GM18505 (cell line): ENCODE measurements at regions not wholly inside any gene's neighbourhood (a gene's known extent, or its start where the extent isn't known, plus 50 kb on each side); places are given as distances from the start of the nearest gene placed in this dataset.

Experiments used
- ATAC-seq: cut with Tn5 transposase; IDR thresholded peaks from one replicate; pipeline ENCODE4 v1.9.1; 2021; ENCODE audit not compliant: unreplicated experiment
- POLR2A ChIP-seq: IDR thresholded peaks from 4 replicates; pipeline ENCODE4 v1.6.1; 2011; ENCODE audit warnings: borderline replicate concordance; ENCODE audit not compliant: insufficient read depth, insufficient read length; ENCODE audit errors: extremely low read depth

DNA sequence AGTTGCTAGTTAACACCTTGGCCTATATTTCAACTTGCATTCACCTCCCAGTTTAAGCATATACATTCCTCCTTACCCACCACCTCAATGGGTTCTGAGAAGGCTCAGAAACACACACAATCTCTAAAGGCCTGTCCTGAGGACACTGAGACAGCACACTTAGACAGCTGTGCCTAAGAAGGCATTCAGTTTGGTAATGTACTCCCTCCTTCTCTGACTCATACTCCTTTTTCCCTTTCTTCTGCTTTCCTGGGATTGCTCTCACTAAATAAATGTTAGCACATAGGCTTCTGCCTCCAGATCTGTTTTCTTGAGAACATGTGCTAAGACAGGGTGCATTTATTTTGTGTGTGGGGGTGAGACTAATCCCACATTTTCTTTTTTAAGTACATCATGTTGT, 456.8 kb upstream of the CDH6 start:
- ATAC-seq = no peak
- TF ChIP-seq POLR2A = no peak

DNA sequence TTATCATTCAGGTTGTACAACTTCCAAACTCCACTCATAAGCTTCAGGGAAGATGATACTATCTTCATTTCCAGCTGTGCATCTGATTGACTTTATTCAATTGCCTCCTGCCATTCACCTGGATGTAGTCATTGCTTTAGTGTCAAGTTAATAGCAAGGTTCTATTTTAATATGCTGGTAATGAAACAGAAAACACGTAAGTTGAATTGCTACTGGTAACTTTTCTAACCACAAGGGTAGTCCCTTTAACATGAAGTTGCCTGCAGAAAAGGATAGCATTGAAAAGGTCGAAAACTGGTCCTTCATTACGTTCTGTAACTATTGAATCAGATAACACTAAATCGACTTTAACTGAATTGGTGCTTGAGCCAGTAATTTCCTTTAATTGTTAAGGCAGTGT, 459.4 kb upstream of the CDH6 start:
- ATAC-seq = no peak

DNA sequence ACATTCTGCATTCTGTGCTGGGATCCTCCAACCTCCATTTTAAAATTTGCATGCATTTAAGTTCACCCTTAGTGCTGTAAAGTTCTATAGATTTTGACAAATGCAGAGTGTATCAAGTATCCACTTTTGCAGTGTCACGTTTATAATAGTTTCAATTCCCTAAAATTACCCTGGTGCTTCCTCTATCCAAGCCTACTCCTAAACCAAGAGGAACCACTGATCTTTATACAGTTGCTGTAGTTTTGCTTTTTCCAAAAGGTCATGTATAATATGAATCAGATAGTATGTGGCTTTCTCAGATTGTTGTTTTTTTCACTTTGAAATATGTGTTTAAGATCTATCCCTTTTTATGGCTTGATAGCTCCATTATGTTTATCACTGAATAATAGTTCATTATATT, 468.4 kb upstream of the CDH6 start:
- no peak for TF ChIP-seq POLR2A
- no peak for ATAC-seq

More for the DNA sequence above, 459.4 kb upstream of the CDH6 start:
- no peak for TF ChIP-seq POLR2A

DNA sequence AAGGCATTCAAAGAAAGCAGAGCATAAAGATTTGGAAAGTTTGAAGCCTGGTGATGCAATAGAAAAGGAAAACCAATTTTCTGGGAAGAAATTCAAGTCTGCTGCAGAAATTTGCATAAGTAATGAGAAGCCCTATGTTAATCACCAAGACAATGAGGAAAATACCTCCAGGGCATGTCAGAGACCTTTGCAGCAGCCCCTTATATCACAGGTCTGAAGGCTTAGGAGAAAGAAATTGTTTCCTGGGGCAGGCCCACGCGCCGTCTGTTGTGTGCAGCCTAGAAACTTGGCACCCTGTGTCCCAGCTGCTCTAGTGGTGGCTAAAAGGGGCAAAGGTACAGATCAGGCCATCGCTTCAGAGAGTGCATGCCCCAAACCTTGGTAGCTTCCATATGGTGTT, 495.3 kb upstream of the CDH6 start:
- no peak for ATAC-seq
- no peak for TF ChIP-seq POLR2A

DNA sequence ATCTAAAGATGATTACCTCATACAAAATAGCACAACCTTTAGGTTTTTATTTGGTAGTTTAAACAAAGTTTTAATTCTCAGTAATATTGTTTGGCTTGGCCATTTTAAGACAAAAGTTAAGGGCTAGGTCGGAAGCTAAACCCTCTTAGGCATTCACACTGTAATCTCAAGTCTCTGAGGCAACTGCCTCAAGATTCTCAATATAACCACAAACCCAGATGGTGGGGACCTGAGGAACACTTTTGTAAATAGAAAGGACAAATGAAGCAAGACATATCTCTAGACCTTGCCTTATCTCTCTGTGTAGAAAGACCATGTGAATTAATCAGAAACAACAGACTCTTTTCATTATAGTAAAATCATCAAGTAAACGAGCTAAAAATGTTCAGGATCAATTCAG, 500.2 kb upstream of the CDH6 start:
- no peak for TF ChIP-seq POLR2A
- ATAC-seq = no peak

- no peak for TF ChIP-seq POLR2A
- no peak for ATAC-seq
Measured at GRCh38 chr5:30690931-30691330, 502.6 kb upstream of the CDH6 start.

- TF ChIP-seq POLR2A = no peak
Measured at GRCh38 chr5:30687461-30687860, 506.0 kb upstream of the CDH6 start.

GRCh38 chr5:30686530-30686929, 507.0 kb upstream of the CDH6 start:
- TF ChIP-seq POLR2A = no peak
- no peak for ATAC-seq

More at GRCh38 chr5:30687461-30687860, 506.0 kb upstream of the CDH6 start:
- no peak for ATAC-seq

- no peak for ATAC-seq
- no peak for TF ChIP-seq POLR2A
Measured at GRCh38 chr5:30676223-30676840, 517.2 kb upstream of the CDH6 start.

DNA sequence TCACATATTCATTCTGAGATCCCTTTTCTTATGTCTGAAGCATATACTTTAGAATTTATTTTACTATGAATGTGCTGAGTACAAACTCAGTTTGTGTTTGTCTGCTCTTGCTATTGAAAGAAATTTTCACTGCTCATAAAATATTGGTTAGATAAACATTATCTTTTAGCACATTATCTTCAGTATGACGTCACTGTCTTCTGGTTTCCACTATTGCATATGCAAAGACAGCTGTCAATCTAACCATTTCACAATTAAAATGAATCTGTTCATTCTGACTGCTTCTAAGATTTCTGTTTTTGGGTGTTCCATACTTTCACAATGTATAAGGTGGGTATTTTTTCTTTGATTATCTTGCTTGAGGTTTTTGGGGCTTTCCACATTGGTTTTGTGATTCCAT, 526.2 kb upstream of the CDH6 start:
- no peak for TF ChIP-seq POLR2A
- ATAC-seq = no peak

DNA sequence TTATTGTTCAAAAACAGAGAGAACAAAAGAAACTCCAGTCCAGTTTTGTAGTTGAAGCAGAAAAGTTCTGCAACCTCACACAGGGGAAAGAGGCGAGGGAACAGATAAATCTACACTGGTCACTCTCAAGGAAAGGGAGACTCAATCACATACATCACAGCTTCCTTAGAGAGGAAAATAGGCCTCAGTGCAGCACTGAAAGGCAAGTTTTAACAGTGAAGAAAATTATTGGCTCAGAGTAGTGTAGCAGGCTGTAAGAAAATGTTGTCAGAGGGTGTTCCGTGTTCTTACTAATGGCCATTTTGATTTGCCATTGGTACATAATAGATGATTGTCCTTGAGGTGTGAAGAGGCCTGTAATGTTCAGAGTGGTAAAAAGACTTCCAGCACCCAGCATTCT, 530.0 kb upstream of the CDH6 start:
- TF ChIP-seq POLR2A = no peak
- no peak for ATAC-seq

GRCh38 chr5:30662373-30662772, 531.1 kb upstream of the CDH6 start:
- no peak for ATAC-seq
- no peak for TF ChIP-seq POLR2A

- no peak for TF ChIP-seq POLR2A
- ATAC-seq = no peak
Measured at GRCh38 chr5:30661730-30662129, 531.8 kb upstream of the CDH6 start.

DNA sequence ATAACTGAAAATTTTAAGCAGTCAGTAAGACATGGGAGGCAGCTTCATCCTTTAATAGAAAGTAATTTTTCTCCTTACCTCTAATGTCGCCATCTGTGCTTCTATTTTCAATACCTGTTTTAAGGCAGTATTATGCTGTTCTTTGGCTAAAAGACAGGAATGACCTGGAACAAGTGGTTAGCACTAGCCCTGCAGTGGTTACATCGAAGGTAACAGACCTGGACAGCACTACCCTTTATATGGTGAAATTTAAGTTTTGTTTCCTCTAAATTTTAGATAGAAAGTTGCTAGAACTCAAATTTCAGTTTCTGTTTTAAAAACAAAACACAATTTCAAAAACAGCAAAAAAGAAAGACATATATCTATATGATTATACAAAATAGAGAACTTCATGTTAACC, 534.1 kb upstream of the CDH6 start:
- no peak for ATAC-seq
- TF ChIP-seq POLR2A = no peak

DNA sequence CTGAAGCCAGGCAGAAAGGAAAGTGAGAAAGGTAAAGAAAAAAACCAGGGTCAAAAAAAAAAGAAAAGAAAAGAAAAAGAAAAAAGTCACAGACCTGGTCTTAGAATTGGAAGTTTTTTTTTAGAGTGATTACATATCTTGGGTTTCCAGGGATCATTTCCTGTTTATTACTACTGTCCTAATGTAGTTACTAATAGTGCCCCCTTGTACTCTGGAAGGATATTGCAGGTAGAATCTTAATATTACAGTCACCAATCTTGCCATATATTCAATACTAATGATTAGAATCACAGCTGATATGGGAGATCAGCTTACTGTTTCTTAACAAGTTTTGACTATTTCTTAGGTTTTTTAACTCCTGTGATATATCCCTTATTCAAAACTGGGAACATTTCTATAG, 543.2 kb upstream of the CDH6 start:
- TF ChIP-seq POLR2A = no peak

More for the DNA sequence above, 543.2 kb upstream of the CDH6 start:
- ATAC-seq = no peak
